GM18505 (cell line): ENCODE measurements at regions not wholly inside any gene's neighbourhood (a gene's known extent, or its start where the extent isn't known, plus 50 kb on each side); places are given as distances from the start of the nearest gene placed in this dataset.

Source experiments
- ATAC-seq: cut with Tn5 transposase; IDR thresholded peaks from one replicate; pipeline ENCODE4 v1.9.1; 2021; ENCODE audit not compliant: unreplicated experiment
- POLR2A ChIP-seq: IDR thresholded peaks from 4 replicates; pipeline ENCODE4 v1.6.1; 2011; ENCODE audit warnings: borderline replicate concordance; ENCODE audit not compliant: insufficient read depth, insufficient read length; ENCODE audit errors: extremely low read depth

- TF ChIP-seq POLR2A, result no peak
- no peak for ATAC-seq
Observed at GRCh38 chr3:30299674-30300385, 306.6 kb upstream of the TGFBR2 start.

GRCh38 chr3:30300809-30301208, 305.6 kb upstream of the TGFBR2 start:
- TF ChIP-seq POLR2A, result no peak
- ATAC-seq, result no peak

GRCh38 chr3:30302027-30302426, 304.4 kb upstream of the TGFBR2 start:
- peak; percentile 55 for ATAC-seq
- no peak for TF ChIP-seq POLR2A

- no peak for ATAC-seq
- TF ChIP-seq POLR2A, result no peak
Observed at GRCh38 chr3:30303770-30304169, 302.6 kb upstream of the TGFBR2 start.

GRCh38 chr3:30305021-30305420, 301.4 kb upstream of the TGFBR2 start:
- TF ChIP-seq POLR2A, result no peak
- no peak for ATAC-seq

GRCh38 chr3:30306896-30307295, 299.5 kb upstream of the TGFBR2 start:
- ATAC-seq, result no peak
- TF ChIP-seq POLR2A, result no peak

- no peak for ATAC-seq
- TF ChIP-seq POLR2A, result no peak
Observed at GRCh38 chr3:30307372-30307950, 298.9 kb upstream of the TGFBR2 start.

GRCh38 chr3:30308131-30308530, 298.3 kb upstream of the TGFBR2 start:
- ATAC-seq, result no peak
- no peak for TF ChIP-seq POLR2A

GRCh38 chr3:30309961-30310954, 296.1 kb upstream of the TGFBR2 start:
- TF ChIP-seq POLR2A, result no peak

GRCh38 chr3:30311781-30312180, 294.6 kb upstream of the TGFBR2 start:
- no peak for TF ChIP-seq POLR2A
- ATAC-seq, result no peak

More at GRCh38 chr3:30309961-30310954, 296.1 kb upstream of the TGFBR2 start:
- no peak for ATAC-seq

- no peak for TF ChIP-seq POLR2A
- no peak for ATAC-seq
Observed at GRCh38 chr3:30313840-30314239, 292.6 kb upstream of the TGFBR2 start.

GRCh38 chr3:30314757-30315325, 291.6 kb upstream of the TGFBR2 start:
- TF ChIP-seq POLR2A, result no peak

GRCh38 chr3:30315447-30315846, 291.0 kb upstream of the TGFBR2 start:
- ATAC-seq, result no peak
- TF ChIP-seq POLR2A, result no peak

More at GRCh38 chr3:30314757-30315325, 291.6 kb upstream of the TGFBR2 start:
- no peak for ATAC-seq
